H1 (cell line): ENCODE measurements at regions not wholly inside any gene's neighbourhood (a gene's known extent, or its start where the extent isn't known, plus 50 kb on each side); places are given as distances from the start of the nearest gene placed in this dataset.
"Not testable (repeated sequence)": the region's sequence is repeated elsewhere in the genome, so short reads cannot be mapped to it uniquely, and the experiment has no call there.

Source experiments
- CTCF ChIA-PET: fragments of 300-600 bp; sonication (Branson Sonifier 250); formaldehyde crosslinking; loops from one replicate; lab custom pipeline; 2021; ENCODE audit not compliant: partially characterized antibody; lab: Charles Lee
- POLR2A ChIA-PET: fragments of 300-600 bp; sonication (Branson Sonifier 250); formaldehyde crosslinking; loops from one replicate; lab custom pipeline; 2021; ENCODE audit warnings: inconsistent platforms; ENCODE audit not compliant: partially characterized antibody; lab: Charles Lee
- DNase-seq, 2 experiments: peaks; one replicate each; pipeline versions ENCODE4 v3.0.0 to v3.0.0-alpha.2; 2010 to 2022; ENCODE audit warnings: low spot score in 2 of 2, low read depth in 1 of 2, mixed read lengths in 1 of 2
- FAIRE-seq: peaks from 2 replicates; lab custom pipeline; 2011; peaks lifted over from hg19 to GRCh38; lab: Jason Lieb, UNC
- H2AFZ ChIP-seq: 2 replicates; pipeline ENCODE4 v1.8.1; 2012; ENCODE audit warnings: low read length, inconsistent platforms
- H2AK5ac ChIP-seq: 2 replicates; pipeline ENCODE4 v1.6.1; 2013; ENCODE audit warnings: low read depth, low read length
- H2BK120ac ChIP-seq: replicated peaks from 2 replicates; pipeline ENCODE3; 2013; ENCODE audit warnings: low read depth, low read length, inconsistent platforms
- H2BK12ac ChIP-seq: 2 replicates; pipeline ENCODE4 v1.6.1; 2013; ENCODE audit warnings: low read depth, low read length
- H2BK15ac ChIP-seq: 2 replicates; pipeline ENCODE4 v1.6.1; 2013; ENCODE audit warnings: low read length
- H2BK20ac ChIP-seq: 2 replicates; pipeline ENCODE4 v1.6.1; 2013; ENCODE audit warnings: low read length
- H2BK5ac ChIP-seq: 2 replicates; pipeline ENCODE4 v1.6.1; 2013; ENCODE audit warnings: low read depth, low read length
- H3K14ac ChIP-seq: 2 replicates; pipeline ENCODE4 v1.6.1; 2013; ENCODE audit warnings: inconsistent platforms; ENCODE audit not compliant: insufficient read length
- H3K18ac ChIP-seq: 2 replicates; pipeline ENCODE4 v1.6.1; 2013; ENCODE audit warnings: low read length; ENCODE audit errors: extremely low read depth
- H3K23ac ChIP-seq: 2 replicates; pipeline ENCODE4 v1.6.1; 2013; ENCODE audit warnings: inconsistent platforms; ENCODE audit not compliant: insufficient read length
- H3K23me2 ChIP-seq: 2 replicates; pipeline ENCODE4 v1.6.1; 2013; ENCODE audit warnings: low read depth, low read length
- H3K27ac ChIP-seq: 2 replicates; pipeline ENCODE4 v1.6.1; 2011; ENCODE audit warnings: low read depth, low read length, inconsistent platforms
- H3K27me3 ChIP-seq, 4 experiments: replicated peaks in 1 of 4; 1 replicate in 1 of 4; 2 replicates in 3 of 4; pipeline versions ENCODE4 v1.6.1 to v1.8.1; 2011 to 2013; ENCODE audit warnings: low read length in 3 of 4, mild to moderate bottlenecking in 3 of 4, inconsistent platforms in 2 of 4, mixed read lengths in 2 of 4, moderate library complexity in 1 of 4; ENCODE audit not compliant: control insufficient read depth in 3 of 4, insufficient read depth in 3 of 4; ENCODE audit errors: extremely low read depth in 1 of 4
- H3K36me3 ChIP-seq, 4 experiments: 2 replicates each; pipeline versions ENCODE4 v1.6.1 to v1.8.1; 2011 to 2013; ENCODE audit warnings: mild to moderate bottlenecking in 4 of 4, low read length in 3 of 4, moderate library complexity in 2 of 4, control low read depth in 1 of 4, inconsistent platforms in 1 of 4; ENCODE audit not compliant: insufficient read depth in 4 of 4, control insufficient read depth in 2 of 4
- H3K4ac ChIP-seq: replicated peaks from 2 replicates; pipeline ENCODE3; 2013; ENCODE audit warnings: low read length, low read depth, mixed read lengths, inconsistent platforms; ENCODE audit not compliant: insufficient read length
- H3K4me1 ChIP-seq, 4 experiments: replicated peaks in 1 of 4; 1 replicate in 1 of 4; 2 replicates in 3 of 4; pipeline versions ENCODE4 v1.6.1 to v1.8.1; 2011 to 2013; ENCODE audit warnings: low read length in 3 of 4, inconsistent platforms in 2 of 4, mixed read lengths in 1 of 4; ENCODE audit not compliant: insufficient read depth in 4 of 4, control insufficient read depth in 3 of 4
- H3K4me2 ChIP-seq, 2 experiments: 2 replicates each; pipeline versions ENCODE4 v1.6.1 to v1.8.1; 2011 to 2013; ENCODE audit warnings: low read depth in 2 of 2, low read length in 2 of 2, control low read depth in 1 of 2, inconsistent platforms in 1 of 2, mild to moderate bottlenecking in 1 of 2; ENCODE audit not compliant: insufficient read depth in 1 of 2
- H3K4me3 ChIP-seq, 4 experiments: fragments of 200-600, 300-600 bp in 1 of 4; sonication (generic), shearing (Covaris generic), sonication (Bioruptor Twin) in 1 of 4; 2 replicates each; pipeline versions ENCODE4 v1.5.1 to v1.8.1; 2011 to 2016; ENCODE audit warnings: low read length in 4 of 4, low read depth in 3 of 4, control low read depth in 2 of 4, inconsistent platforms in 2 of 4, mild to moderate bottlenecking in 2 of 4, mixed read lengths in 1 of 4, moderate library complexity in 1 of 4; ENCODE audit not compliant: insufficient read depth in 2 of 4; ENCODE audit errors: extremely low read depth in 1 of 4
- H3K56ac ChIP-seq: replicated peaks from 2 replicates; pipeline ENCODE3; 2013; ENCODE audit warnings: low read depth, mild to moderate bottlenecking, mixed read lengths, low read length, inconsistent platforms; ENCODE audit not compliant: insufficient read length
- H3K79me1 ChIP-seq: 2 replicates; pipeline ENCODE4 v1.6.1; 2013; ENCODE audit warnings: low read depth, low read length, control low read depth
- H3K79me2 ChIP-seq, 2 experiments: 2 replicates each; pipeline versions ENCODE4 v1.6.1 to v1.8.1; 2012 to 2013; ENCODE audit warnings: low read length in 2 of 2, mild to moderate bottlenecking in 2 of 2, inconsistent platforms in 1 of 2; ENCODE audit not compliant: insufficient read depth in 2 of 2, control insufficient read depth in 1 of 2
- H3K9ac ChIP-seq, 4 experiments: replicated peaks in 1 of 4; 1 replicate in 1 of 4; 2 replicates in 3 of 4; pipeline versions ENCODE4 v1.6.1 to v1.8.1; 2011 to 2013; ENCODE audit warnings: low read depth in 3 of 4, low read length in 3 of 4, control low read depth in 2 of 4, mild to moderate bottlenecking in 2 of 4, moderate library complexity in 2 of 4, inconsistent platforms in 1 of 4; ENCODE audit errors: extremely low read depth in 1 of 4
- H3K9me3 ChIP-seq, 2 experiments: 2 replicates each; pipeline versions ENCODE4 v1.6.1 to v1.8.1; 2012 to 2013; ENCODE audit warnings: mild to moderate bottlenecking in 2 of 2, moderate library complexity in 2 of 2, control low read depth in 1 of 2, inconsistent platforms in 1 of 2, low read depth in 1 of 2, low read length in 1 of 2, mixed read lengths in 1 of 2; ENCODE audit not compliant: insufficient read depth in 2 of 2
- H4K20me1 ChIP-seq, 2 experiments: replicated peaks in 1 of 2; 2 replicates each; pipeline versions ENCODE3 to v1.8.1; 2011 to 2013; ENCODE audit warnings: inconsistent platforms in 2 of 2, low read length in 2 of 2, mild to moderate bottlenecking in 1 of 2; ENCODE audit not compliant: insufficient read depth in 2 of 2, control insufficient read depth in 1 of 2
- H4K5ac ChIP-seq: 2 replicates; pipeline ENCODE4 v1.6.1; 2013; ENCODE audit warnings: low read length, low read depth, mixed read lengths, inconsistent platforms; ENCODE audit not compliant: insufficient read length
- H4K8ac ChIP-seq: 2 replicates; pipeline ENCODE4 v1.8.0; 2013; ENCODE audit warnings: mild to moderate bottlenecking, moderate library complexity, low read length, inconsistent platforms; ENCODE audit not compliant: insufficient read depth; ENCODE audit errors: extremely low read depth
- H4K91ac ChIP-seq: replicated peaks from 2 replicates; pipeline ENCODE3; 2013; ENCODE audit warnings: low read length, mixed read lengths, inconsistent platforms; ENCODE audit not compliant: insufficient read length
- WGBS, 2 experiments: shearing (Covaris generic) in 1 of 2; methylation state at CpG; one replicate each; pipeline versions ENCODE4 v1.1.6 to v1.1.7; 2013 to 2015; ENCODE audit warnings: low lambda C conversion rate in 2 of 2, mixed read lengths in 2 of 2, inconsistent platforms in 1 of 2, low coverage in 1 of 2, missing lambda C conversion rate in 1 of 2; ENCODE audit not compliant: insufficient replicate concordance in 2 of 2, insufficient coverage in 1 of 2, insufficient read length in 1 of 2; ENCODE audit errors: extremely low coverage in 1 of 2, missing lambda C conversion rate in 1 of 2; 5-methylcytosine and 5-hydroxymethylcytosine counted together

- H2BK5ac ChIP-seq, CTCF ChIA-PET, H3K4me1 ChIP-seq, FAIRE-seq, POLR2A ChIA-PET, H3K23me2 ChIP-seq, H2BK12ac ChIP-seq, H4K20me1 ChIP-seq, H3K4ac ChIP-seq, DNase-seq, H3K18ac ChIP-seq, H3K27me3 ChIP-seq, H2AFZ ChIP-seq, H2BK20ac ChIP-seq, H2BK120ac ChIP-seq, H3K4me3 ChIP-seq, H3K79me2 ChIP-seq, H3K23ac ChIP-seq, H2BK15ac ChIP-seq, H3K9ac ChIP-seq, H3K56ac ChIP-seq, H3K4me2 ChIP-seq, H3K14ac ChIP-seq, H3K79me1 ChIP-seq, H3K36me3 ChIP-seq, H3K27ac ChIP-seq, H2AK5ac ChIP-seq, H4K8ac ChIP-seq, H4K91ac ChIP-seq, H4K5ac ChIP-seq: not testable (repeated sequence)
- peaks cover 36 to 41% of the 10 kb centered on the region in 2 experiments for H3K9me3 ChIP-seq
- WGBS, 2 experiments = 96% methylated on average over 23 of the region's 29 CpGs; no CpG with 5 or more reads in 1 of the 2 experiments
Observed at GRCh38 chr13:19109225-19109624, 72.4 kb downstream of the TUBA3C start.
